K562 (cell line): ENCODE measurements at regions not wholly inside any gene's neighbourhood (a gene's known extent, or its start where the extent isn't known, plus 50 kb on each side); places are given as distances from the start of the nearest gene placed in this dataset.

Source experiments
- ATAC-seq: fragments of 200-7000 bp; cut with Tn5 transposase; 3 replicates; pipeline ENCODE4 v1.9.1; 2020; ENCODE audit warnings: moderate library complexity
- BruUV-seq: library from RNA; stranded (reverse); fragments of 400-500 nt; replicated peaks from 2 replicates; lab custom pipeline; 2021; lab: Mats Ljungman, UMichigan
- CTCF ChIA-PET: fragments of 300-600 bp; formaldehyde crosslinking; extraction: SDS; loops from one replicate; lab custom pipeline; 2021; ENCODE audit warnings: low intra/inter-chr PET ratio; lab: Yijun Ruan, JAX
- POLR2A ChIA-PET: fragments of 300-600, 350-650 bp; sonication (Branson Sonifier 250); formaldehyde crosslinking; extraction: SDS; loops from one replicate; lab custom pipeline; 2021; ENCODE audit warnings: antibody characterized with exemption, inconsistent platforms; lab: Yijun Ruan, JAX
- DNase-seq, 4 experiments: peaks; one replicate each; pipeline versions ENCODE4 v3.0.0 to v3.0.0-alpha.2; 2011 to 2018; ENCODE audit warnings: low spot score in 3 of 4, mixed read lengths in 3 of 4; ENCODE audit errors: extremely low read depth in 1 of 4
- FAIRE-seq: peaks from 2 replicates; lab custom pipeline; 2011; peaks lifted over from hg19 to GRCh38; lab: Jason Lieb, UNC
- H2AFZ ChIP-seq: 2 replicates; pipeline ENCODE4 v1.6.0; 2011; ENCODE audit warnings: low read depth, low read length, control low read depth, inconsistent platforms
- H3K27ac ChIP-seq: fragments of 200-600 bp; 3 replicates; pipeline ENCODE4 v1.8.0; 2011; ENCODE audit warnings: low read depth, mild to moderate bottlenecking, control low read depth, inconsistent platforms, low read length, moderate library complexity, mixed read lengths; ENCODE audit errors: extremely low read depth
- H3K27me3 ChIP-seq, 2 experiments: fragments of 300-600 bp in 1 of 2; 2 replicates in 1 of 2; 3 replicates in 1 of 2; pipeline versions ENCODE4 v1.6.0 to v1.8.0; 2011; ENCODE audit warnings: inconsistent platforms in 2 of 2, low read length in 2 of 2, mild to moderate bottlenecking in 1 of 2, mixed read lengths in 1 of 2, moderate library complexity in 1 of 2; ENCODE audit not compliant: control insufficient read depth in 2 of 2, insufficient read depth in 2 of 2
- H3K36me3 ChIP-seq: fragments of 300-600 bp; 3 replicates; pipeline ENCODE4 v1.8.0; 2011; ENCODE audit warnings: mild to moderate bottlenecking, low read length, inconsistent platforms; ENCODE audit not compliant: control insufficient read depth, insufficient read depth
- H3K4me1 ChIP-seq, 2 experiments: fragments of 200-600 bp in 1 of 2; replicated peaks in 1 of 2; 2 replicates in 1 of 2; 3 replicates in 1 of 2; pipeline versions ENCODE4 v1.5.1 to v1.8.0; 2011; ENCODE audit warnings: inconsistent platforms in 2 of 2, low read length in 2 of 2, mild to moderate bottlenecking in 1 of 2, mixed read lengths in 1 of 2, moderate library complexity in 1 of 2; ENCODE audit not compliant: control insufficient read depth in 2 of 2, insufficient read depth in 2 of 2
- H3K4me2 ChIP-seq: 2 replicates; pipeline ENCODE4 v1.6.1; 2011; ENCODE audit warnings: low read length, control low read depth, inconsistent platforms, mixed read lengths; ENCODE audit not compliant: insufficient read depth
- H3K4me3 ChIP-seq: fragments of 200-600 bp; sonication (generic), shearing (Covaris generic); 2 replicates; pipeline ENCODE4 v1.5.1; 2016; ENCODE audit warnings: control low read depth, inconsistent platforms
- H3K79me2 ChIP-seq: fragments of 200-600 bp; 3 replicates; pipeline ENCODE4 v1.8.0; 2011; ENCODE audit warnings: low read length, inconsistent platforms; ENCODE audit not compliant: control insufficient read depth, insufficient read depth
- H3K9ac ChIP-seq, 2 experiments: 2 replicates each; pipeline versions ENCODE4 v1.6.0 to v1.6.1; 2011; ENCODE audit warnings: low read depth in 2 of 2, low read length in 2 of 2, control low read depth in 1 of 2, inconsistent platforms in 1 of 2, mild to moderate bottlenecking in 1 of 2, mixed read lengths in 1 of 2; ENCODE audit not compliant: insufficient read depth in 1 of 2
- H3K9me1 ChIP-seq: one replicate; pipeline ENCODE4 v1.6.0; 2011; ENCODE audit warnings: inconsistent platforms, mild to moderate bottlenecking, low read length, moderate library complexity; ENCODE audit not compliant: control insufficient read depth, insufficient read depth
- H3K9me3 ChIP-seq: replicated peaks from 2 replicates; pipeline ENCODE4 v1.5.1; 2011; ENCODE audit warnings: low read depth, low read length, inconsistent platforms; ENCODE audit not compliant: control insufficient read depth, insufficient read depth
- H4K20me1 ChIP-seq: replicated peaks from 2 replicates; pipeline ENCODE4 v1.6.1; 2011; ENCODE audit warnings: low read length, inconsistent platforms, mixed read lengths; ENCODE audit not compliant: control insufficient read depth, insufficient read depth
- ARID1B ChIP-seq: fragments of 450-650 bp; IDR thresholded peaks from 2 replicates; pipeline ENCODE4 v1.6.1; 2016; ENCODE audit warnings: antibody characterized with exemption, mild to moderate bottlenecking, inconsistent platforms
- ATF7 ChIP-seq: fragments of 450-650 bp; IDR thresholded peaks from 2 replicates; pipeline ENCODE4 v1.7.1; 2014; ENCODE audit warnings: mild to moderate bottlenecking, moderate library complexity
- CEBPB ChIP-seq: fragments of 450-650 bp; IDR thresholded peaks from 2 replicates; pipeline ENCODE4 v1.6.1; 2016; ENCODE audit warnings: missing genetic modification characterization, missing compliant biosample characterization
- CHCHD3 ChIP-seq: fragments of 250-450 bp; sonication (Bioruptor Pico); IDR thresholded peaks from 2 replicates; pipeline ENCODE4 v2.1.2; 2022; ENCODE audit warnings: mild to moderate bottlenecking
- HES1 ChIP-seq: fragments of 450-650 bp; IDR thresholded peaks from 2 replicates; pipeline ENCODE4 v1.6.1; 2016; ENCODE audit warnings: low read depth, mild to moderate bottlenecking, moderate library complexity
- HSF4 ChIP-seq: fragments of 250-450 bp; sonication (Bioruptor Pico); IDR thresholded peaks from 2 replicates; pipeline ENCODE4 v2.1.2; 2022; ENCODE audit warnings: mild to moderate bottlenecking, moderate library complexity, borderline replicate concordance
- NBN ChIP-seq: fragments of 450-650 bp; IDR thresholded peaks from 2 replicates; pipeline ENCODE4 v1.6.1; 2016; ENCODE audit warnings: low read depth, mild to moderate bottlenecking
- NR1H2 ChIP-seq: sonication (generic); formaldehyde crosslinking; IDR thresholded peaks from 2 replicates; pipeline ENCODE4 v1.4.0; 2020; ENCODE audit warnings: mild to moderate bottlenecking, missing genetic modification reagents
- PPARD ChIP-seq: fragments of 250-450 bp; sonication (Bioruptor Pico); IDR thresholded peaks from 2 replicates; pipeline ENCODE4 v1.8.0; 2022; ENCODE audit warnings: inconsistent platforms, mild to moderate bottlenecking, moderate library complexity
- PTBP1 ChIP-seq: fragments of 200-400 bp; formaldehyde crosslinking; IDR thresholded peaks from 2 replicates; pipeline ENCODE4 v1.6.1; 2017; ENCODE audit warnings: low read depth, low read length
- SOX6 ChIP-seq: fragments of 450-650 bp; IDR thresholded peaks from 2 replicates; pipeline ENCODE4 v1.6.1; 2014; ENCODE audit warnings: mild to moderate bottlenecking
- TBL1XR1 ChIP-seq, 2 experiments: IDR thresholded peaks; 2 replicates each; pipeline ENCODE4 v1.6.1; 2012; ENCODE audit warnings: improper control_type of control experiment in 2 of 2, low read length in 2 of 2, mild to moderate bottlenecking in 1 of 2
- ZNF23 ChIP-seq: fragments of 250-450 bp; sonication (Bioruptor Pico); IDR thresholded peaks from 2 replicates; pipeline ENCODE4 v1.4.0; 2020; ENCODE audit warnings: mild to moderate bottlenecking
- ZNF280B ChIP-seq: fragments of 250-450 bp; sonication (Bioruptor Pico); IDR thresholded peaks from 2 replicates; pipeline ENCODE4 v1.5.1; 2021; ENCODE audit warnings: mild to moderate bottlenecking
- WGBS: fragments of 100-300 bp; shearing (Covaris generic); methylation state at CpG from one replicate; pipeline ENCODE4 v1.1.6; 2016; ENCODE audit warnings: low coverage, mixed read lengths; ENCODE audit not compliant: insufficient coverage; ENCODE audit errors: missing lambda C conversion rate; 5-methylcytosine and 5-hydroxymethylcytosine counted together
- in situ Hi-C: fragments of 300-500 bp; cut with MboI; formaldehyde crosslinking; loops from 4 replicates; pipeline ENCODE4 v1.15.0; 2018; ENCODE audit warnings: inconsistent platforms, mixed read lengths
- intact Hi-C: fragments of 100-400 bp; cut with micrococcal nuclease; formaldehyde crosslinking; loops from 2 replicates; pipeline ENCODE4 v1.14.2; 2022
- TF ChIP-seq, protein P1 (sequence below): fragments of 250-450 bp; sonication (Bioruptor Pico); IDR thresholded peaks from 2 replicates; pipeline ENCODE4 v1.9.0; 2021; ENCODE audit warnings: mild to moderate bottlenecking

DNA sequence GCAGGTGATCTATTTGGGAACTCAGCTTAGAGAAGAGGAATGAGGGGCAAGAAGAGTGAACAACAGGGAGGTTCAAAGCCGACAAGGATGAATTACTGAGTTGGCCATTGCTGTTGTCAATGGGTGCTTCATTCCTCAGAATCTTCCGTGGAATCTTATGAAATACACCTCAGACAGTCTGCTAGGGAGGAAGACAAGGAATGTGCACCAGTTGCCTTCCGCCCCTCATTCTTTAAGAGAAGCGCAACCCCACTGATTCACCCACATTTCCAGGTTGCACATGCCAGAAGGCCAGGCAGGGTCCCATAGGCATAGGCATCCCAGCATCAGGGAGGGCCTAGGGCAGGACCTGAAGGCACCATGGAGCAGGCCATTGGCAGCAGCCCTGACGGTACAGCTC lies 127.5 kb upstream of the TNFAIP3 start:
- Histone ChIP-seq H3K27me3 (peaks cover 8 to 20% of the 10 kb centered on the region in 2 experiments; a peak in 4 of 5 replicates), H3K4me1 (no peaks in the 10 kb centered on the region; a peak in 1 of 5 replicates), H3K36me3 (no peaks in the 10 kb centered on the region), H3K27ac (no peak overlapping the region), H2AFZ (no peak overlapping the region), H3K9ac (no peak overlapping the region; a peak in 1 of 4 replicates), H4K20me1 (no peaks in the 10 kb centered on the region)
- no peak for ATAC-seq
- FAIRE-seq: no peak
- POLR2A ChIA-PET: no interaction called here
- no TSS peak for BruUV-seq
- intact Hi-C loops: no loop called here
- TF ChIP-seq CEBPB (no peak), TBL1XR1 (IDR thresholded peaks at IDR 0.05; ENCODE audit: low read length in 2 of 2) (no peak), SOX6 (no peak), HES1 (no peak), NBN (no peak), PPARD (CRISPR knock-in tag) (no peak), ZNF280B (CRISPR knock-in tag) (no peak), NR1H2 (no peak), ARID1B (no peak), ZNF23 (CRISPR knock-in tag) (no peak), CHCHD3 (CRISPR knock-in tag) (no peak), PTBP1 (no peak), ATF7 (no peak), HSF4 (CRISPR knock-in tag) (no peak)
- TF ChIP-seq, protein P1, sequence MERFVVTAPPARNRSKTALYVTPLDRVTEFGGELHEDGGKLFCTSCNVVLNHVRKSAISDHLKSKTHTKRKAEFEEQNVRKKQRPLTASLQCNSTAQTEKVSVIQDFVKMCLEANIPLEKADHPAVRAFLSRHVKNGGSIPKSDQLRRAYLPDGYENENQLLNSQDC (CRISPR knock-in tag): no peak
- TF ChIP-seq, all 486 proteins: peak for 0
- Histone ChIP-seq H3K4me2 (no peak overlapping the region), H3K9me1 (no peaks in the 10 kb centered on the region), H3K79me2 (no peaks in the 10 kb centered on the region), H3K4me3 (no peak overlapping the region), H3K9me3 (no peaks in the 10 kb centered on the region)
- no peak for DNase-seq
- CTCF ChIA-PET: no interaction called here
- WGBS: 29% methylated on average over 5 of the region's 5 CpGs
- in situ Hi-C loops: no loop called here
